ENCODE measurements at regions not wholly inside any gene's neighbourhood (a gene's known extent, or its start where the extent isn't known, plus 50 kb on each side); places are given as distances from the start of the nearest gene placed in this dataset.
"Not testable (repeated sequence)": the region's sequence is repeated elsewhere in the genome, so short reads cannot be mapped to it uniquely, and the experiment has no call there.

DNA sequence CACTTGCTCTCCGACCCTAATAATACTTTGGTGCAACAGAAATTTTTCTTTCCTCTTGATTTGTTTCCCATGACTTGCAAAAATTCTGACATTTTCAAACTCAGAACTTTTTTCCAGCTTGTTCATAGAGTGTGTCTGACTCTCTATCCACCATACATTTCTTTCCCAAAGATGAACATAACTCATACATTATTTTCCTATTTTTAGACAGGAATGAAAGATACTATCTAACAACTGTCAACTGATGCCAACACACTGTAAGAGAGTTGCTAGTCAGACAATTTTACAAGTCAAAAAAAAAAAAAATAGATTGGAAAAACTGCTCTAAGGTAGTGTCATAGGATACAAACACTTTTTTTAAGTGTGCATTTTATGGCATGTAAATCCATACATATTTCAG is 1001.0 kb upstream of the WWC1 start:
- H3K27ac ChIP-seq (ENCODE audit: insufficient read depth, low read length, poor library complexity, severe bottlenecking): no peak overlapping the region
- no peaks in the 10 kb centered on the region for H3K4me1 ChIP-seq (ENCODE audit: control insufficient read depth, insufficient read depth, low read length, poor library complexity, severe bottlenecking)
- no peak for ATAC-seq (ENCODE audit: low read depth in 2 of 2)
- no peak overlapping the region for H3K27ac Mint-ChIP-seq
- peaks cover 4% of the 10 kb centered on the region for H3K27me3 Mint-ChIP-seq
- H3K9me3 Mint-ChIP-seq: peaks cover 3 to 24% (median 7%) of the 10 kb centered on the region in 7 donors
- peaks cover 3 to 4% of the 10 kb centered on the region in 2 experiments for H3K9me3 ChIP-seq (ENCODE audit: control insufficient read depth in 2 of 2, low read length in 2 of 2)
- no peaks in the 10 kb centered on the region for H3K36me3 ChIP-seq (ENCODE audit: control insufficient read depth, insufficient read depth, low read length)
- DNase-seq: no peak
- H3K27me3 ChIP-seq (ENCODE audit: control insufficient read depth, insufficient read depth, low read length): no peaks in the 10 kb centered on the region
- no peak overlapping the region for H3K4me3 ChIP-seq (ENCODE audit: low read depth, low read length)
- H3K36me3 Mint-ChIP-seq: peaks cover 3% of the 10 kb centered on the region
- no peak overlapping the region for H3K4me3 Mint-ChIP-seq
- H3K4me1 Mint-ChIP-seq: no peaks in the 10 kb centered on the region

DNA sequence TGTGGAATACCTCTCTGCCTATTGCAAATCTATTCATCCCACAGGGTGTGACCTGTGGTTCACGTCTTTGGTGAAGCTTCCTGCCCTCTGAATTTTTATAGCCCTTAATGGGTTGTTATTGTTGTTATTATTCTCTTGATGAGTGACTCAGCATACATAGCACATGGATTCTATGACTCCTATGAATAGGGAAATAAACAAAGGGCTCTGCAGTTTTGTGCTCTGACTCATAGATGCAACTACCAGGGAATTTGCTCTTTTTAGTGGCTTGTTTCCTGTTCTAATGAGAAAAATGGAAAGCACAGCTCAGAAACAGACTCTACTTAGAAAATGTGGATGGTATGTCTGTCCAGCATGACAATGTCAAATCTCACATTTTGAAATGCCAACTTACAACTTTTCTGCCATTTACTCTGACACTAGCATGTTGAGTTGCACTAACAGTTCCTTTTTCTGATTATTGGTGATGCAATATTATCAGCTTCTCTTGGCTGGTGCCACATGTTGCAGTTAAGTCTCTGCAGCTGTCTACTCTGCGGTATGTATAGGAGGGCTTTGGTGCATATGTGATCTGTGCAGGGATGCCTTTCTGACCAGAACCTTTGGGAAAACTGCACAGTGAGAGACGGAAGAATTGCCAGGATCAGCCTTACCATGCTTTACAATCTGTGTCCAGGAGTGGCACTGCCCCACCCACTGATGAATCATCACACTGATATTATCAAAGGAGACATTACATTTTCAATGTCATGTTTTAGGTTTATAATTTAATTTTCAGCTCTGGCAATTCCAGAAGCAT is 996.4 kb upstream of the WWC1 start:
- Histone ChIP-seq H3K9me3 (ENCODE audit: control insufficient read depth in 2 of 2, low read length in 2 of 2) (peaks cover 0 to 6% of the 10 kb centered on the region in 2 experiments), H3K4me1 (ENCODE audit: control insufficient read depth, insufficient read depth, low read length, poor library complexity, severe bottlenecking) (no peaks in the 10 kb centered on the region), H3K27ac (ENCODE audit: insufficient read depth, low read length, poor library complexity, severe bottlenecking) (no peak overlapping the region), H3K4me3 (ENCODE audit: low read depth, low read length) (no peak overlapping the region), H3K27me3 (ENCODE audit: control insufficient read depth, insufficient read depth, low read length) (no peaks in the 10 kb centered on the region), H3K36me3 (ENCODE audit: control insufficient read depth, insufficient read depth, low read length) (no peaks in the 10 kb centered on the region)
- Mint-ChIP-seq H3K36me3 (peaks cover 3% of the 10 kb centered on the region), H3K9me3 (peaks cover 6 to 31% (median 12%) of the 10 kb centered on the region in 7 donors), H3K27ac (no peak overlapping the region), H3K4me1 (no peaks in the 10 kb centered on the region), H3K4me3 (no peak overlapping the region), H3K27me3 (no peaks in the 10 kb centered on the region)
- no peak for DNase-seq
- no peak for ATAC-seq (ENCODE audit: low read depth in 2 of 2)

DNA sequence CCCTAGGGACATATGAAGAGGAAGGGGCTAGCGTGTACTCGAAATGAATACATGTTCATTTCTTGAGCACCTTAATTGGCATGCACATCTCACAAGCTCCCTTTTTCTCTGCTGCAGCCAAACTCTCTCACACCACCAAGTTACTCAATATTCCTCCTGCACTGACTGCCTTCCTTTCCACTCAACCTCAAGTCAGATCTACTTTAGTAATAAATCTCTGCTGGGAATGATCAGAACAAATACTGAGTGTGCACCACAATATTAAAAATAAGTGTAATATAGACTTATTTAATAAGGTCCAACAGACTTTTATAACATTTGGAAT is 995.8 kb upstream of the WWC1 start:
- Histone ChIP-seq H3K36me3 (ENCODE audit: control insufficient read depth, insufficient read depth, low read length) (no peaks in the 10 kb centered on the region), H3K9me3 (ENCODE audit: control insufficient read depth in 2 of 2, low read length in 2 of 2) (peaks cover 0 to 6% of the 10 kb centered on the region in 2 experiments), H3K4me3 (ENCODE audit: low read depth, low read length) (no peak overlapping the region), H3K27ac (ENCODE audit: insufficient read depth, low read length, poor library complexity, severe bottlenecking) (no peak overlapping the region), H3K27me3 (ENCODE audit: control insufficient read depth, insufficient read depth, low read length) (no peaks in the 10 kb centered on the region), H3K4me1 (ENCODE audit: control insufficient read depth, insufficient read depth, low read length, poor library complexity, severe bottlenecking) (no peaks in the 10 kb centered on the region)
- H3K9me3 Mint-ChIP-seq: peaks cover 3 to 30% (median 17%) of the 10 kb centered on the region in 7 donors
- no peaks in the 10 kb centered on the region for H3K4me1 Mint-ChIP-seq
- ATAC-seq (ENCODE audit: low read depth in 2 of 2) (no peak), DNase-seq (no peak)
- no peaks in the 10 kb centered on the region for H3K27me3 Mint-ChIP-seq
- no peak overlapping the region for H3K4me3 Mint-ChIP-seq
- peaks cover 3% of the 10 kb centered on the region for H3K36me3 Mint-ChIP-seq
- H3K27ac Mint-ChIP-seq: no peak overlapping the region

DNA sequence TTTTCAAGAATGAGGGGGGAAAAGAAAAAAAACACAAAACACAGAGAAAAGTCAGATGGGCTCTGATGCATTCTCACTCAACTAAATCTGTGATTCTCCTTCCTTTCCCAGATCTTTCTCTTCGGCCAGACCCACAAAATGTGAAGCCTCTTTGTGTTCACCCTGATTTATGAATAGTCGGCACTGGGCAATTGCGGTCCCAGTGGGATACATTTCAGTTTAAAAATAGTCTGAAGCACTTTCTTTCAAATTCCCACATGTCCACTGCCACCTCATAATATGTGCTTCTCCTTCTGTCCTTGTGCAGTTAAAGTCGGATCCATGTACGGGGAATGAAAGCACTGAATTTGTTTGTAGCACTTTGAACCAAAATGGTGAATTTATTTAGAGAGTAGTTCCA is 995.4 kb upstream of the WWC1 start:
- Histone ChIP-seq H3K9me3 (ENCODE audit: control insufficient read depth in 2 of 2, low read length in 2 of 2) (peaks cover 0 to 6% of the 10 kb centered on the region in 2 experiments), H3K4me1 (ENCODE audit: control insufficient read depth, insufficient read depth, low read length, poor library complexity, severe bottlenecking) (no peaks in the 10 kb centered on the region), H3K36me3 (ENCODE audit: control insufficient read depth, insufficient read depth, low read length) (no peaks in the 10 kb centered on the region), H3K27ac (ENCODE audit: insufficient read depth, low read length, poor library complexity, severe bottlenecking) (no peak overlapping the region), H3K27me3 (ENCODE audit: control insufficient read depth, insufficient read depth, low read length) (no peaks in the 10 kb centered on the region), H3K4me3 (ENCODE audit: low read depth, low read length) (no peak overlapping the region)
- Mint-ChIP-seq H3K27ac (no peak overlapping the region), H3K4me3 (no peak overlapping the region), H3K27me3 (no peaks in the 10 kb centered on the region), H3K4me1 (no peaks in the 10 kb centered on the region), H3K9me3 (peaks cover 3 to 30% (median 19%) of the 10 kb centered on the region in 7 donors), H3K36me3 (peaks cover 1% of the 10 kb centered on the region)
- ATAC-seq (ENCODE audit: low read depth in 2 of 2): no peak
- DNase-seq: no peak

DNA sequence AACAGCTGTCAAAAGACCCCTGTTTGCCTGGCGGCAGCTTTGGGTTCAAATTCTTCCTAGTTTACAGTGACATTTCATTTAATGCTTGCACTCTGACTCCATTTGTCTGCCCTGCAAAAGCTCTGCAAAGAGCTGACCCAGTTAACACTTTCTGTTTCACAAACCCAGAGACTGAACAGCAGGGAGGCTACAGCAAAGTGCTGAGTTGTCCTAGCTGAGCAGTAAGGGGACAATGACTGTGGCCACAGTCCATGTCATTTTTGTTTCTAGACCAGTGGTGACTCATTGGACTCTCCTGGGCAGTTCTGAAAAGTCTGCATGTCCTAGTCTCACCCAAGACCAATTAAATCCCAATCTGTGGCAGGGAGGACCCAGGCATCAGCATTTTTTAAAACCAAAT is 994.8 kb upstream of the WWC1 start:
- Mint-ChIP-seq H3K9me3 (peaks cover 3 to 32% (median 22%) of the 10 kb centered on the region in 7 donors), H3K27me3 (no peaks in the 10 kb centered on the region), H3K27ac (no peak overlapping the region), H3K4me1 (no peaks in the 10 kb centered on the region), H3K36me3 (no peaks in the 10 kb centered on the region), H3K4me3 (no peak overlapping the region)
- no peaks in the 10 kb centered on the region for H3K36me3 ChIP-seq (ENCODE audit: control insufficient read depth, insufficient read depth, low read length)
- H3K4me1 ChIP-seq (ENCODE audit: control insufficient read depth, insufficient read depth, low read length, poor library complexity, severe bottlenecking): no peaks in the 10 kb centered on the region
- no peaks in the 10 kb centered on the region for H3K27me3 ChIP-seq (ENCODE audit: control insufficient read depth, insufficient read depth, low read length)
- H3K4me3 ChIP-seq (ENCODE audit: low read depth, low read length): no peak overlapping the region
- H3K27ac ChIP-seq (ENCODE audit: insufficient read depth, low read length, poor library complexity, severe bottlenecking): no peak overlapping the region
- DNase-seq (no peak), ATAC-seq (ENCODE audit: low read depth in 2 of 2) (no peak)
- peaks cover 0 to 6% of the 10 kb centered on the region in 2 experiments for H3K9me3 ChIP-seq (ENCODE audit: control insufficient read depth in 2 of 2, low read length in 2 of 2)

DNA sequence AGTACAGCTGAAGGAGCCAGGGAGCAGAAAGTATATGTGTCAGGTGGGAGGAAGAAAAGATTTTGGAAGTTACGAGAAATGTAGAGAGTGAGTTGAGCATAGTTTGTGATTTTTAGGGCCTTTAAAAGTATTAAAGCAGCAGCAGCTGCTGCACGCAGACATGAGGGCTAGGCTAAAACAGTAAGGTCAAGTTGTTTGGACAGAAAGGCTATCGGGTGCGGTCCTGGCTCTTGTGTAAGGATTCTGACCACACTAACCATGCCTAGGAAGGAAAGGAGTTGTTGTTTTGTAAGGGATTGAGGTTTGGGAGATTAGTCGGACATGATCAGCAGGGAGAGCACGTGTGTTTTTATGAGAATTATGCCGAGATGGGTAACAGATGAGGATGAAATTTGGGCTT is 991.6 kb upstream of the WWC1 start:
- ATAC-seq (ENCODE audit: low read depth in 2 of 2); H3K27ac ChIP-seq (ENCODE audit: insufficient read depth, low read length, poor library complexity, severe bottlenecking); H3K36me3 ChIP-seq (ENCODE audit: control insufficient read depth, insufficient read depth, low read length); H3K9me3 ChIP-seq (ENCODE audit: control insufficient read depth in 2 of 2, low read length in 2 of 2); H3K4me1 Mint-ChIP-seq; DNase-seq; H3K36me3 Mint-ChIP-seq; H3K4me3 Mint-ChIP-seq; H3K27me3 Mint-ChIP-seq; H3K4me1 ChIP-seq (ENCODE audit: control insufficient read depth, insufficient read depth, low read length, poor library complexity, severe bottlenecking); H3K27ac Mint-ChIP-seq; H3K27me3 ChIP-seq (ENCODE audit: control insufficient read depth, insufficient read depth, low read length); H3K4me3 ChIP-seq (ENCODE audit: low read depth, low read length): not testable (repeated sequence)
- H3K9me3 Mint-ChIP-seq: peaks cover 3 to 36% (median 25%) of the 10 kb centered on the region in 7 donors

DNA sequence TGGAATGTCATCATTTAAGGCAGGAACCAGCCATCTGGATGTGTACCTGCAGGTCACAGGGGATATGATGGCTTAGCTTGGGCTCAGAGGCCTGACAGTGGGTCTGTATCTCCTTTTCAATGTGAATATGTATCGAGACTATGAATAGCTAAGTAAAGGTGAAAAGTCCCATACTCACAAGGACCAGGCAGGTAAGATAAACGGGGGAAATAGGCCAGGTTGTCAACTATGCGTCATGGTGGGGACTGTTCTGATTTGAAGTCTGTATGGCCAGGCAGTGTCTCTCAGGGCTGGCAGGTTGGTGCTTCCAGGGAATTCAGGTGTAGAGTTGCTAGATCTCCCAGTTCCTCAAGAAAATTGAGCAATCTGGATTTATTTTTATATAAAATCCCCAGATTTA is 987.9 kb upstream of the WWC1 start:
- Mint-ChIP-seq H3K36me3 (no peaks in the 10 kb centered on the region), H3K4me3 (no peak overlapping the region), H3K27ac (no peak overlapping the region)

DNA sequence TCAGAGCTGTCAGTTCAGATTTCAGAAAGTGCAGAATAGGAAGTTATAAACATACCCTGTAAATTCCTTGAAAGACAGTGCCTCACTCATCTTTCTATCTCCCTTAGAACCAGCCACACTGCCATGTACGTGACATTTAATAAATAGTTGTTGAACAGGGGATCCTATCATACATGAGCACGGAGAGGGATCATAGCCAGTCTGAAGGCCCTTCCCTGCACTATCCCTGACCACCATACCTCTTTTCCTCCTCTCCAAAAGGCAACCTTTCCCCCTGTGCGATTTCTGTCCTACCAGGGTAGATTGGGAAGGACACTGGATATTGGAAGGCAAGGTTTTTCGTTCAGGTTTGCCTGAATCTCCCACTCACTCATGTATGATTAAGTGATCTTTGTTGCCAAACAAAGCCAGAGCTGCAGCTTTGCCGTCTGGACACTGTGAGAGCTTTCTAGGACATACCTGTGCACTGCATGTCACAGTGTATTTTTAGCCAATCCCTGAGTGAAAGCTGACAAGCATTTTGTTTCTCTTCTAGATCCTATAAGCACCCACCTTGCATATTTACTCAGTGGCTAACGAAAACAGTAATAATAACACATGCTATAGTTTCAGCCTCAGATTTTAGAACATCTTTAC is 986.5 kb upstream of the WWC1 start:
- Mint-ChIP-seq H3K27me3 (no peaks in the 10 kb centered on the region), H3K9me3 (peaks cover 5 to 37% (median 9%) of the 10 kb centered on the region in 7 donors), H3K36me3 (no peaks in the 10 kb centered on the region), H3K27ac (no peak overlapping the region), H3K4me1 (no peaks in the 10 kb centered on the region), H3K4me3 (no peak overlapping the region)
- H3K27me3 ChIP-seq (ENCODE audit: control insufficient read depth, insufficient read depth, low read length): no peaks in the 10 kb centered on the region
- H3K36me3 ChIP-seq (ENCODE audit: control insufficient read depth, insufficient read depth, low read length): no peaks in the 10 kb centered on the region
- no peak for ATAC-seq (ENCODE audit: low read depth in 2 of 2)
- H3K27ac ChIP-seq (ENCODE audit: insufficient read depth, low read length, poor library complexity, severe bottlenecking): no peak overlapping the region
- no peaks in the 10 kb centered on the region for H3K4me1 ChIP-seq (ENCODE audit: control insufficient read depth, insufficient read depth, low read length, poor library complexity, severe bottlenecking)
- no peaks in the 10 kb centered on the region for H3K9me3 ChIP-seq (ENCODE audit: control insufficient read depth in 2 of 2, low read length in 2 of 2)
- no peak overlapping the region for H3K4me3 ChIP-seq (ENCODE audit: low read depth, low read length)
- DNase-seq: no peak

More for the DNA sequence above, 987.9 kb upstream of the WWC1 start:
- no peaks in the 10 kb centered on the region for H3K4me1 ChIP-seq (ENCODE audit: control insufficient read depth, insufficient read depth, low read length, poor library complexity, severe bottlenecking)
- H3K36me3 ChIP-seq (ENCODE audit: control insufficient read depth, insufficient read depth, low read length): no peaks in the 10 kb centered on the region
- H3K27me3 ChIP-seq (ENCODE audit: control insufficient read depth, insufficient read depth, low read length): no peaks in the 10 kb centered on the region
- ATAC-seq (ENCODE audit: low read depth in 2 of 2): no peak
- no peak overlapping the region for H3K4me3 ChIP-seq (ENCODE audit: low read depth, low read length)
- no peaks in the 10 kb centered on the region for H3K27me3 Mint-ChIP-seq
- DNase-seq: no peak
- no peaks in the 10 kb centered on the region for H3K4me1 Mint-ChIP-seq
- no peak overlapping the region for H3K27ac ChIP-seq (ENCODE audit: insufficient read depth, low read length, poor library complexity, severe bottlenecking)
- H3K9me3 ChIP-seq (ENCODE audit: control insufficient read depth in 2 of 2, low read length in 2 of 2): no peaks in the 10 kb centered on the region
- peaks cover 3 to 39% (median 17%) of the 10 kb centered on the region in 7 donors for H3K9me3 Mint-ChIP-seq
